HG02870 (cell line): ENCODE measurements at regions not wholly inside any gene's neighbourhood (a gene's known extent, or its start where the extent isn't known, plus 50 kb on each side); places are given as distances from the start of the nearest gene placed in this dataset.
"Not testable (repeated sequence)": the region's sequence is repeated elsewhere in the genome, so short reads cannot be mapped to it uniquely, and the experiment has no call there.

ENCODE experiments used
- ATAC-seq: cut with Tn5 transposase; IDR thresholded peaks from one replicate; pipeline ENCODE4 v1.9.1; 2021; ENCODE audit warnings: mild to moderate bottlenecking, moderate library complexity; ENCODE audit not compliant: unreplicated experiment

DNA sequence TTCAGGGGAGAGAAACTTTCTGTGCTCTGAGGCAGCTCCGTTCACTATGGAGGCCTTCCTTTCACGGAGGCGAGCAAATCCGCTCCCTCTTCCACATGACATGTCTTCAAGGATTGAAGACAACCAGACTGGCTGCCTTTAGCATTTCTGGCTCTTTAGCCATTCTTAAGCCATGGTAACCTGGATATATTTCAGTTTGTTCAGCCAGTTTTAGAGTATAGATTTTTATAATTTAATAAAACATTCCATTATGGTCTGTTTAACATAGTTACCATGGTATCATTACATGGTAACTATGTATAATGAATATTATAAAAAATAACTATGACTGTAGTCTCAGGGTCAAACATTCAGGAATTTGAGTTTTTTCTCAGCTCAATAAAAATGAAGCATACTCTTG is 54.2 kb upstream of the NFIA start:
- ATAC-seq: no peak

GRCh38 chr1:61018068-61018467 is 64.3 kb upstream of the NFIA start:
- not testable (repeated sequence) for ATAC-seq

DNA sequence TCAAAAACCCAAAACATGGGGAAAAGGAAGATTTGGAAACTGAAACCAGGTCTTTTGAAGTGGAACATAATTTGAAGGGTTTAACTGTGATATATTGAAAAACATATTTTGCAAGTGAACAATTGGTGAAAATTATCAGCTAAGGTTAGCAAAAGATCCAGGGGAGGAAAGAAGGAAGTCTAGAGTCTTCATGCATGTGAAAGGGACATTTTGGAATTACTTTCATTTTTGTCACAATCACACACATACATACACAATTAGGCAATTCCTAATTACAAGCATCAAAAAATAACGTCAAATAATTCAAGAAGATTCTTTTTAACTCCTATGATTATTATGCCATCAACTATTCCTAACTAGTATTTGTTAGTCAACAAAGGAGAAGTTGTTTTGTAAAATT is 64.7 kb upstream of the NFIA start:
- no peak for ATAC-seq

- no peak for ATAC-seq
Observed at GRCh38 chr1:61013946-61014667, 68.3 kb upstream of the NFIA start.

DNA sequence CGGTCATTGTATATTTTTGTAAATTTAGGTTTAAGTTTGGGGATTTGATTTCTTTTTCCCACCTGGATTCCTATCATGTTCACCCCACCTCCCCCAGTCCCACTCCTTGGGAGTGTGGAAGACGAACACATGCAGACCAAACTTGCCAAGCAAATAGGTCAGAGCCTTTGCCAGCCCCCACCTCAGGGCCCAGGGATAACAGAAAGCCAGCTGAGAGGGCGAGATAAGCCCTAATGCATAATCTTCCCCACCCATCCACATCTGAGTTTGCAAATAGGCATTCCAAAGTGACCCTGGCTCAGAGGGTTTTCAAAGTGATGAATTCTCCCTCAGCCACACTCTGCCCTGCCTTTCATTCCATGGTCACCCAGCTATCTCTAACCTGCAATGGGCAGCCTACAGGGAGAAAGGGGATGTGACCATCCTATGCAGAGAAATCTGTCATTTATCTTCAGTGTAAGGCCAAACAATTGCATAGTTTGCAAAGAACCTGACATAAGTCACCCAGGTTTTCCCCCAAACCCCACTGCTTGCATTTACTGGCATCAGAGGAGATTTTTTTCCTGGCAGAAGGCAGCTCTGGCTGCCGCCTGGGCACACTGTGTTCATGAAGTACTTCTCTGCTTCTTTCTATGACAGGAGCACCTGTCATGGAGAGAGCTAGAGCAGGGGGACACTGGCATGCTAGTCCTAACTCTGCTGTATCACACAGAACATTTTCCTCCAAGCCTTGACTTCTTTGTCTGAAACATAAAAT is 69.0 kb upstream of the NFIA start:
- ATAC-seq: no peak

DNA sequence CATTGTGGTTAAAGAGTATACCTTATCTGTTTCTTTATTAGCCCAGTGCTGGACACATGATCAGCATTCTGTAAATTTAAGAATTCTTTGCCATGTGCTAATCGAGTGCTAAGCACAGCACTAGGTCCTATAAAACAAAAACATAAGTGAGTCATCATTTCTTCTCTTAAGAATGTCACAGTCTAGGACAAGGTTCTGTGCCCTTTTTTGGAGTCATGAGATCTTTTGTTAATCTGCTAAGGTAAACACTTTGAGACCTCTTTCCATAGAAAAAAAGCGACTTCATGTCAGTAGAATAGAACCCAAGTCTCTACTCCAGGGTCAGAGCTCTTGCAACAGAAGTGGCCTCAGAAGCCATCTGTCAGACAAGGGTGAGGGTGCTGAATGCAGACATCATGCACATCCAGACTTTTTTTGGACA is 70.0 kb upstream of the NFIA start:
- no peak for ATAC-seq

GRCh38 chr1:61011561-61012263 is 70.6 kb upstream of the NFIA start:
- ATAC-seq: no peak

DNA sequence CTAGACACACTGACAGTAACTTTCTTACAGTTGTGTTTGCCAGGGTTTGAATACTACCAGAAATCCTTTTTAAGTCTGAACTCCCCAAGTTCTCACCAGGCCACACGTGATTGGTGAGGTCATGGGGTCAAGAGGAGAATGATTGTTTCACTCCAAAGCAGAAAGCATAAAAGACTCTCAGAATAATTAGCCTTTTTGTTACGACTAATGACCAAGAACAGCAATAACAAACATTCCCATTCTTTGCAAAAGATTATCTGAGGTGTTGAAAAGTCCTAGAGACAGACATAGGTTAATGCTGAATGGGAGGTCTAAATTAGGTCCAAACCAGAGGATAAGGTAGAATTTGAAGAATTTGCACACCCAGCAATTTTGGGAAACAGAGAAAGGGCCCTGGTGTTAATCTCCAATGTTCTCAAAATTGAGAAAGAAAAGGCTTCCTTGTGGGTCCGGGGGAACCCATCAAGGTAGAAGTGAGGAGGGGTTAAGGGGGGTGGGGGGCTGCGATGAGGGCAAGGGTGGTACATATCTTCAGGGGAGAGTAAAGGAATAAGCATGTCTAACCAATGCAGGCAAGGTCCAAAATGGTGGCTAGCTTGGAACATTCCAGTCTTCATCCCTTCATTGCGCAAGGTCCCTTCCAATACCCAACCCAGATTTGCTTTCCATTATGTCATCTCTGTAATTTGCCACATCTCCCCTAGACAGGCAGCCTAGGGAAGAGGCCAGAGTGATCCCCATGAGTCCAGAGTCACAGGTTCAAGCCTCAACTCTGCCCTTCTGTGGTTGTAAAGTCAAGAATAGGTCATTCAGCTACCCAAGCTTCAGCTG is 74.6 kb upstream of the NFIA start:
- no peak for ATAC-seq

DNA sequence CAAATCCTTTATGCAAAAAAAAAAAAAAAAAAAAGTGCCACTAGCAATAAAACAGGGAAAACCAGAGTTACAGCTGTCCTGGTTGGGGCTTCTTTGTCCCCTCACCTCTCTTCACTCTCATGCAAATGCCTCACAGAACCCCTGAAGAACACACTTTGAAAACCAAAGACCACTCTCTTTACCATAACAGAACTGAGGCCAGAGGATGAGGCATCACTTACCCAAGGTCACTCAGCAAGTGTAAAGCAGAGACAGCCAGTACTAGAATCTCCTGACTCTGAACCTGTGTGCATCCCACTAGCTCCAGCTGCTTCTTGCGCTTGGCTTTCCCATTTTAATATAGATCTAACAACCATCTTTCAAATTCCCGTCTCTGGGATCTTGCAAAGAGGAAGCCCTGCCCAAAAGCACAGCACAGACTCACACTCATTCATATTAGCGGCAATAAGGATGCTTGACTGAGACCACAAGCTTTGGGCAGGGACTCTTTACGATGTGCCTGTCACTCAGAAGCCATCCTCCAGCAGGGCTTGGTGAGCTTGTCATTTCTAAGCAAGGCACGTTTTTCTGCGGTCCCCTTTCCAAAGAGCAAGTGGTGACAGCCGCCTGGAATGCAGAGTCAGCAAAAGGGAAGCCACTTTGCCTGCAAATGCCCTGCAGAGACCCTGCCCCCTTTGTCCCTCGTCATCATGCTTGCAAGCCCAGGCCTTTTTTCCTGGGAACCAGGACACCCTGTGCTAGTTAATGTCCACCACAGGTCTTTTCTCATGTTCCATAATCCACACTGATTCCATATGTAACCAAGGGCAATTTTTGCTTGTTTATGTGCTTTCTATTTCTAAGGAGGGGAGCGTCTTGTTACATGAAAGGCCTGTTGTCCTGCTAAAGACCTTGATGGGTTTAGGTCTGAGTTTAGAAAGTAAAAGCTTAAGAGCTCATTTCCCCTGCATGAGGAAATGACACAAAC is 76.5 kb upstream of the NFIA start:
- ATAC-seq: no peak

- ATAC-seq: no peak
Observed at GRCh38 chr1:61004262-61005003, 77.9 kb upstream of the NFIA start.

DNA sequence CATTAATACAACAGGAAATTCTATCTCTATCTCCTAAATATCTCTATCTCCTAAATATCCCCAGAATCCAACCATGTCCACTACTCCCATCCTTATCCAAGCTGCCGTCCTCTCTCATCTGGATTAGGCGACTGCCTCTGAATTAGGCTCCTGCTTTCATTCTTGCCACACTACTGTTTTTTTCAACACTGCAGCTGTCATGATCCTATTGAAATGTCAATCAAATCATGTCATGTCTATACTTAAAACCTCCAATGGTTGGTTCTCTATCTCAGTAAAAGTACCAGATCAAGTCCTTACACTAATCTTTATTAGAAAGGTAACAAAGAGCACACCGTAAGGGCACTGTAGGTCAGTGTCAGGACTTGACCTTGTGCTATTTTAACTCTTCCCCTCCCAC is 82.0 kb upstream of the NFIA start:
- no peak for ATAC-seq

DNA sequence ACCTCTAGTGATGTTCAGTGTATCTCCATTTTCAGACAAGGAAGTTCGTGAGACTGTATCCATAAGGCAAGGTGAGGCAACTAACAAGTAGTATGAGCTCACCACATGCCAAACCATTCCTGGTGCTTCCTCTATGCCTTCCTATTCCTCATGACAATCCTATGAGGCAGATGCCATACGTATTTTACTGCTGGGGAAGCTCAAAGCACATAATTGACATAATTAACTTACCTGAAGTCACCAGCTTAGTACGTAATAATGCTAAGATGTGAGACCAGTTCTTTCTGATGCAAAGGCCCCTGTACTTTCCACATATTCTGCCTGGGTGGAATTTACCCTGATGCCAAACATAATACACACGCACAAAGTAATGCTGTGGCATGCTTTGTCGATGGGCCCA is 83.6 kb upstream of the NFIA start:
- no peak for ATAC-seq

- no peak for ATAC-seq
Observed at GRCh38 chr1:60994828-60995492, 87.4 kb upstream of the NFIA start.

GRCh38 chr1:60994369-60994768 is 88.0 kb upstream of the NFIA start:
- no peak for ATAC-seq

DNA sequence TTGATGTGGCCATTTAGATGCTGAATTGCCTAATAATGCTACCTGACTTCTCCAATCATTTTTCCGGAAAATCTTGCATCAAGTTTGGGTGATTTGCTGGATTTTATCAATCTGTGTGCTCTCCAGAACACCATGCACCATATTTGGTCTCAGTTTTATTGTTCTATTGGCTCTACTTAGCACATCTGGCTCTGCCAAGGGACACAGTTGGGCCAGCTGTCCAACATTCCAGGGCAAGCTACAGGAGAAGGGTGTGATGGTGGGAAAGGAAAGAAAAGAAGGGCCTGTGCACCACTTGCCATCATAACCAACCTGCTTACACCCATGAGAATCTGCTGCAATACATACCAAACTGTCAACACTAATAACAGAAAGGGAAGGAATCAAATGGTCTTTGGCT is 90.2 kb upstream of the NFIA start:
- ATAC-seq: no peak

DNA sequence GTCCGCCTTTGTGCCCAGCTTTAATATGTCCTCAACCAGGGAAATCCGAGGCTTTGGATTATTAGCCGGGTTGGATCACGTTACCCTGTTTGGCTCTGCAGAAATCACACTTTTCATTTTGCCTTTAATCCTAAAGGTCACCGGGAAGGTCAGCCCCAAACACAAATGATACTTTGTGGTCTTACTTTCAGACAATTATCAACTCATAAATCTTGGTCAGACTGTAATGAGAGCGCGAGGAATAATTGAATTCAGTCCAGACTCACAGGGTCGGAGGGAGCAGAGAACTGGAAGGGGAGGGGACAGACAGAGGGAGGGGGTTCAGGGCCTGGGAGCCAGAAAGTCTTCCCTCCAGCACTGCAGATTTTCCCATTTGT is 91.7 kb upstream of the NFIA start:
- no peak for ATAC-seq

DNA sequence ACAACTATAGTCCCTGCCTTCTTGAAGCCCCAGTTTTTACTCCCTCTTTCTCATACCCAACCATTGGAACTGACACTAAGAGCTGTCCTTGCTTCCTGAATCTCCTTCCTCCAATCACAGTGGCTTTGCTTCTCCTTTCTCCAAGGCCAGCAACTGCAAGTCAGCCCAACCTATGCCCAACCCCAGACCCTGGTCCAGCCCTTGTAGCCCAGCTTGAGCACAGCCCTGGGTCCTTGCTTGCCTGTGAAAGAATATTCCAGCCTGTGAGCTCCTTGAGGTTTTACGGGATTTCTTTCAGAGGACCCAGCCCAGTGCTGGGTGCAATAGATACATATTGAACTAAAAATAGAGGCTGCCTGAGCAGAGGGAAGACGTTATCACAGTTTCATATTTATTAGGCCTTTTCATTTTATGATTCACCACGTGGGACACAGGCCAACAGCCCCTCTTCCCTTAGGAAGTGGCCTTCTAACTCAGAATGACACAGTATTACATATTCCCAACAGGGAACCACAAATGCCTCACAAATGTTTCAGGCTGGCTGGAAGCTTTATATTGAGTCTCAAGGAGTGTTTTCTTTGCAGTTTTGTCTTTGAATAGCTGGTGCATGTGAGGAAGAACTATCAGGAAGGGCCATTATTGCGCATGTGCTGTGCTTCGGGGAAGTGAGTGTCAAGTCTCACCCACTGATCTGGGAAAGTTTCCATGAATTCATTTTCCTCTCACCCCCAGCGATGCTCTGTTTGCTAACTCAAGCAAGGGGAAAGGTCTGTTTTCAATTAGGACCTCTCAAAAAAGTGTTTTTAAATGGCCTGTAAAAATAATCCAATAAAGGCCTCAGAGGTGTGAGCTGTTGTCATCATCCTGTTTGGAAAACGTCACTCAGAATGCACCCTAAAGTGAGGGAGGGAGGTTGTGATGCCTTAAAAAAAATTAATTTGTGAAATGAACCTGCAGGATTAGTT is 92.3 kb upstream of the NFIA start:
- ATAC-seq: no peak

DNA sequence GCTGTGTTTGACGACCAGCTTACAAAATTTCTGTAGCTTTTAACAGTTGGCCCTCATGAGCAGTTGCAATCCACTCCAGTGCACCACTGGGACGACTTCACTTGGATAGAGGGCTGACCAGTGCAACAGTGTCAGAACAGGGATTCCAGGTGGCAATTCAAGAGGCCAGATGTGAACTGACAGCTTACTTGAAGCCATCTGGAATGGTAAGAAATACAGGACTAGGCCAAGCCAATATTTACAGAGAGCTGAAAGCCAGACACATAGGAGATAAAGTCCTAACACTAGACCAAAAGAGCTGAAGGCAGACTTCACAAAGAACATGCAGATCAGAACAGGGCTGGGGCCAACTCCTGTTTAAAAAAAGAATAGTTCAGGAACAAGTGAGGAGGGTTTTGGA is 93.5 kb upstream of the NFIA start:
- ATAC-seq: no peak
